K562 (cell line): ENCODE measurements at regions not wholly inside any gene's neighbourhood (a gene's known extent, or its start where the extent isn't known, plus 50 kb on each side); places are given as distances from the start of the nearest gene placed in this dataset.

Source experiments
- DPF2 ChIP-seq: fragments of 450-650 bp; IDR thresholded peaks from 2 replicates; pipeline ENCODE4 v1.6.1; 2016
- FOXJ2 ChIP-seq: fragments of 200-800 bp; sonication (Bioruptor generic); IDR thresholded peaks from 2 replicates; pipeline ENCODE4 v1.6.1; 2016; ENCODE audit warnings: missing genetic modification characterization, missing compliant biosample characterization
- HOXB6 ChIP-seq: fragments of 250-450 bp; sonication (Bioruptor Pico); IDR thresholded peaks from 2 replicates; pipeline ENCODE4 v1.5.1; 2022; ENCODE audit warnings: mild to moderate bottlenecking, borderline replicate concordance
- IRF1 ChIP-seq: sonication (generic); formaldehyde crosslinking; IDR thresholded peaks from 2 replicates; pipeline ENCODE4 v1.8.0; 2022; ENCODE audit warnings: missing genetic modification reagents, mild to moderate bottlenecking, borderline replicate concordance
- IRF9 ChIP-seq: fragments of 450-650 bp; IDR thresholded peaks from 2 replicates; pipeline ENCODE4 v1.6.1; 2016; ENCODE audit warnings: missing biosample characterization, missing genetic modification characterization
- KDM1A ChIP-seq, 2 experiments: fragments of 450-650 bp; IDR thresholded peaks; 2 replicates each; pipeline ENCODE4 v1.6.1; 2016; ENCODE audit warnings: mild to moderate bottlenecking in 2 of 2
- PHF8 ChIP-seq: fragments of 200-600 bp; sonication (generic); IDR thresholded peaks from 2 replicates; pipeline ENCODE4 v1.6.1; 2012; ENCODE audit warnings: mixed run types, mild to moderate bottlenecking, inconsistent platforms, low read length, moderate library complexity, borderline replicate concordance
- RERE ChIP-seq: sonication (generic); formaldehyde crosslinking; IDR thresholded peaks from 2 replicates; pipeline ENCODE4 v1.8.0; 2023; ENCODE audit warnings: missing genetic modification reagents, mild to moderate bottlenecking, borderline replicate concordance
- RNF2 ChIP-seq: sonication (generic); IDR thresholded peaks from 2 replicates; pipeline ENCODE4 v1.6.1; 2016
- SMC3 ChIP-seq: conservative IDR thresholded peaks from 2 replicates; pipeline ENCODE4 v1.6.1; 2011; ENCODE audit warnings: low read depth, low read length, improper control_type of control experiment; ENCODE audit not compliant: insufficient read depth
- SREBF1 ChIP-seq: fragments of 150-350 bp; IDR thresholded peaks from 2 replicates; pipeline ENCODE4 v1.6.1; 2014; ENCODE audit warnings: antibody characterized with exemption, low read depth, low read length, borderline replicate concordance
- SRF ChIP-seq, 2 experiments: fragments of 250-450, 450-650 bp in 1 of 2; sonication (Bioruptor Pico) in 1 of 2; sonication (generic) in 1 of 2; formaldehyde crosslinking; IDR thresholded peaks; 2 replicates each; pipeline versions ENCODE4 v1.5.0 to v1.5.1; 2020 to 2022; ENCODE audit warnings: mild to moderate bottlenecking in 1 of 2, missing genetic modification reagents in 1 of 2
- SRSF3 ChIP-seq: fragments of 200-400 bp; formaldehyde crosslinking; IDR thresholded peaks from 2 replicates; pipeline ENCODE4 v1.6.1; 2016; ENCODE audit warnings: mild to moderate bottlenecking, low read length, moderate library complexity; ENCODE audit not compliant: insufficient read depth
- TAF9B ChIP-seq: fragments of 450-650 bp; IDR thresholded peaks from 2 replicates; pipeline ENCODE4 v1.6.1; 2018; ENCODE audit warnings: mild to moderate bottlenecking; ENCODE audit not compliant: partially characterized antibody
- TAL1 ChIP-seq: fragments of 450-650 bp; IDR thresholded peaks from 2 replicates; pipeline ENCODE4 v1.6.1; 2016; ENCODE audit warnings: mild to moderate bottlenecking
- TARDBP ChIP-seq: fragments of 450-650 bp; IDR thresholded peaks from 2 replicates; pipeline ENCODE4 v1.6.1; 2016
- TEAD4 ChIP-seq, 2 experiments: sonication (generic) in 1 of 2; formaldehyde crosslinking in 1 of 2; IDR thresholded peaks; 2 replicates each; pipeline versions ENCODE4 v1.6.1 to v1.8.0; 2012 to 2022; ENCODE audit warnings: borderline replicate concordance in 1 of 2, inconsistent platforms in 1 of 2, low read length in 1 of 2, mild to moderate bottlenecking in 1 of 2, missing genetic modification reagents in 1 of 2
- XRCC3 ChIP-seq: fragments of 450-650 bp; IDR thresholded peaks from 2 replicates; pipeline ENCODE4 v1.6.1; 2017; ENCODE audit warnings: mild to moderate bottlenecking, moderate library complexity
- ZBTB2 ChIP-seq: fragments of 450-650 bp; IDR thresholded peaks from 2 replicates; pipeline ENCODE4 v1.6.1; 2016; ENCODE audit warnings: antibody characterized with exemption
- ZKSCAN8 ChIP-seq: fragments of 200-800 bp; sonication (Bioruptor generic); IDR thresholded peaks from 2 replicates; pipeline ENCODE4 v1.6.1; 2016; ENCODE audit warnings: missing genetic modification characterization, missing compliant biosample characterization
- ZNF146 ChIP-seq: IDR thresholded peaks from one replicate; pipeline ENCODE4 v1.6.1; 2018; ENCODE audit warnings: missing compliant biosample characterization; ENCODE audit not compliant: unreplicated experiment
- ZNF584 ChIP-seq: fragments of 200-800 bp; sonication (Bioruptor generic); IDR thresholded peaks from 2 replicates; pipeline ENCODE4 v1.6.1; 2016; ENCODE audit warnings: low read depth, mild to moderate bottlenecking, missing genetic modification characterization, missing compliant biosample characterization

- TF ChIP-seq ZBTB2 (no peak), RNF2 (no peak), DPF2 (peak; percentile 36; the same call in 1 of the 2 replicates), SREBF1 (no peak), ZNF146 (no peak), SRSF3 (no peak), TEAD4 (IDR thresholded peaks at IDR 0.05; ENCODE audit: low read length) (peak; percentile 66), TEAD4 (CRISPR knock-in tag; IDR thresholded peaks at IDR 0.05; ENCODE audit: borderline replicate concordance) (no peak), FOXJ2 (tag) (peak; percentile 52; the same call in 1 of the 2 replicates), TARDBP (0 out of 2 replicates have a peak, but pooled peaks have one; percentile 5), ZKSCAN8 (CRISPR knock-in tag) (0 out of 2 replicates have a peak, but pooled peaks have one; percentile 5), IRF9 (tag) (no peak), PHF8 (peak; percentile 16; the same call in 1 of the 2 replicates), HOXB6 (CRISPR knock-in tag) (no peak), SMC3 (no peak), SRF (CRISPR knock-in tag; IDR thresholded peaks at IDR 0.05) (no peak), TAL1 (0 out of 2 replicates have a peak, but pooled peaks have one; percentile 25), TAF9B (peak; percentile 25), XRCC3 (no peak), ZNF584 (CRISPR knock-in tag) (0 out of 2 replicates have a peak, but pooled peaks have one; percentile 67), KDM1A (IDR thresholded peaks at IDR 0.05) (no peak), RERE (CRISPR knock-in tag) (no peak), IRF1 (no peak)
Observed at GRCh38 chr15:94845390-94845716, 614.0 kb downstream of the MCTP2 start (continued).
